Omental fat pad (tissue), 3 donors: ENCODE measurements at regions not wholly inside any gene's neighbourhood (a gene's known extent, or its start where the extent isn't known, plus 50 kb on each side); places are given as distances from the start of the nearest gene placed in this dataset.
"Not testable (repeated sequence)": the region's sequence is repeated elsewhere in the genome, so short reads cannot be mapped to it uniquely, and the experiment has no call there.

Experiments
- ATAC-seq: fragments of 150-250 bp; one replicate; pipeline ENCODE4 v1.9.1; 2016; ENCODE audit warnings: mild to moderate bottlenecking, moderate library complexity; ENCODE audit not compliant: low FRiP score
- DNase-seq: peaks from one replicate; pipeline ENCODE4 v3.0.0-alpha.2; 2019; ENCODE audit warnings: low spot score
- TF ChIP-seq, protein P1 (sequence below), 3 donors: fragments of 450-650 bp; IDR thresholded peaks; one replicate each; pipeline ENCODE4 v1.5.1; 2016 to 2017; ENCODE audit warnings: antibody characterized with exemption in 3 of 3, mild to moderate bottlenecking in 3 of 3, moderate library complexity in 2 of 3

- ATAC-seq, result no peak
- TF ChIP-seq, protein P1, sequence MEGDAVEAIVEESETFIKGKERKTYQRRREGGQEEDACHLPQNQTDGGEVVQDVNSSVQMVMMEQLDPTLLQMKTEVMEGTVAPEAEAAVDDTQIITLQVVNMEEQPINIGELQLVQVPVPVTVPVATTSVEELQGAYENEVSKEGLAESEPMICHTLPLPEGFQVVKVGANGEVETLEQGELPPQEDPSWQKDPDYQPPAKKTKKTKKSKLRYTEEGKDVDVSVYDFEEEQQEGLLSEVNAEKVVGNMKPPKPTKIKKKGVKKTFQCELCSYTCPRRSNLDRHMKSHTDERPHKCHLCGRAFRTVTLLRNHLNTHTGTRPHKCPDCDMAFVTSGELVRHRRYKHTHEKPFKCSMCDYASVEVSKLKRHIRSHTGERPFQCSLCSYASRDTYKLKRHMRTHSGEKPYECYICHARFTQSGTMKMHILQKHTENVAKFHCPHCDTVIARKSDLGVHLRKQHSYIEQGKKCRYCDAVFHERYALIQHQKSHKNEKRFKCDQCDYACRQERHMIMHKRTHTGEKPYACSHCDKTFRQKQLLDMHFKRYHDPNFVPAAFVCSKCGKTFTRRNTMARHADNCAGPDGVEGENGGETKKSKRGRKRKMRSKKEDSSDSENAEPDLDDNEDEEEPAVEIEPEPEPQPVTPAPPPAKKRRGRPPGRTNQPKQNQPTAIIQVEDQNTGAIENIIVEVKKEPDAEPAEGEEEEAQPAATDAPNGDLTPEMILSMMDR (IDR thresholded peaks at IDR 0.05), result no peak
- DNase-seq, result no peak
These were observed 609.8 kb upstream of the KLF12 start for GRCh38 chr13:74743992-74744391.

DNA sequence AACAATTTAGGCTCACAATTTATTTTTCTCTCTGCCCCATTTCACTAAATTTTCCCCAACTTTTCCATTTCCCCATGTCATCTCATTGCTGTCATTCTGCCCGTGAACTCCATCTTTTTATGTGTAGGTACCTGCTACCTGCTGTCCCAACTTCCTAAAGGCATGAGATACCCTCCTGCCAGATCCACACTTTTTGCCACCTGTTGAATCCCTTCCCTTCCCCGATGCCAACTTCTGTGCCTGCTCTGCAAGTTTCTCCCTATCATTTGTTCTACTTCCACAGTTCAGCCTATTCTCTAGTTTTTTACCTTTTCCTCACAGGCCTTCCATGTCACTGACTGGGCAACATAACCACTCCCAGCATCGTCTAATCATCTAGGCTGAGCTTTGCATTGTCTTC lies 607.5 kb upstream of the KLF12 start:
- DNase-seq (no peak), ATAC-seq (no peak)
- TF ChIP-seq, protein P1 (IDR thresholded peaks at IDR 0.05), result no peak

DNA sequence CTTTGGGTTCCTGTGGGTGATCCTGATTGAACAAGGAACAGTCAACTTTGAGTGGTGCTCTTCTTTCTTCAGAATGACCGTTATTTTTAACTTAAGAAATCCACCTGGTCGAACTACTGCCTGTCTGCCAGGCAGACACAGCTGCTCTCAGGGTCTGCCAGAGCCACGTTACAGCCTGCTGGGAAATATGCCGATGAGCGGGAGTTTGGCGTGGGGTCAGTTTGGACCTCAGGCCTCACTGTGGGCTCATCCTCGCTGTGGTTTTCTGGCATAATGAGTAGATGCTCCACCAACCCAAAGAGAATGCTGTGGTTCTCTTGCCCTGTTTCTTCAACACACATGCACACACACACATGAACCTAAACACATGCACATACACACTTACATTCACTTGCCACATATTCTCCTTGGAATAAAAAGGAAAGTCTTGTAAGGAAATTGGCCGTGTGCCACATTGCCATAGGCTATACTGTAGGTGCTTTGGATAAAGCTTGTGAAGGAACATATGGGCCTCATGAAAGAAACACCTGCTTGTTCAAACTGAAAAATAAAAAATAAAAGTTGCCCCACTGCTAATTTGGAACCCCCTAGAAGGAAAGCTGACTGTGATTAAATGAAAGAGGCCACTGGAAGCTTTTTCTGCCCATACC lies 598.7 kb upstream of the KLF12 start:
- TF ChIP-seq, protein P1 (IDR thresholded peaks at IDR 0.05), result no peak
- no peak for ATAC-seq
- DNase-seq, result no peak

DNA sequence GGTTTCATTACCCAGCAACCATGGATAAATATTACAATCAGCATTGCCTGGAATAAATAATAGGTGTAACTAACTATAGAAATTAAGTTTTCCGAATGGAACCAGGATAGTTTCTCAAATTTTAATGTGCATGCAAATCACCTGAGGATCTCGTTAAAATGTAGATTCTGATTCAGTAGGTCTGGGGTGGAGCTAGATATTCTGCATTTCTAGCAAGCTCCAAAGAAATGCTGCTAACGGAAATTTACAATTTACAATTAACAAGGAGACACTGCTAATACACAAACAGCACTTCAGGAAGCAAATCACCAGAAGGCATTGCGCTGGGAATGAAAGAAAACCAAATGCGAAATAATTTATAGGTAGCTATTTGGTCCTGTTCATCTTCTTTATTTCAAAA lies 597.5 kb upstream of the KLF12 start:
- ATAC-seq (no peak), DNase-seq (no peak)
- TF ChIP-seq, protein P1 (IDR thresholded peaks at IDR 0.05), result no peak

DNA sequence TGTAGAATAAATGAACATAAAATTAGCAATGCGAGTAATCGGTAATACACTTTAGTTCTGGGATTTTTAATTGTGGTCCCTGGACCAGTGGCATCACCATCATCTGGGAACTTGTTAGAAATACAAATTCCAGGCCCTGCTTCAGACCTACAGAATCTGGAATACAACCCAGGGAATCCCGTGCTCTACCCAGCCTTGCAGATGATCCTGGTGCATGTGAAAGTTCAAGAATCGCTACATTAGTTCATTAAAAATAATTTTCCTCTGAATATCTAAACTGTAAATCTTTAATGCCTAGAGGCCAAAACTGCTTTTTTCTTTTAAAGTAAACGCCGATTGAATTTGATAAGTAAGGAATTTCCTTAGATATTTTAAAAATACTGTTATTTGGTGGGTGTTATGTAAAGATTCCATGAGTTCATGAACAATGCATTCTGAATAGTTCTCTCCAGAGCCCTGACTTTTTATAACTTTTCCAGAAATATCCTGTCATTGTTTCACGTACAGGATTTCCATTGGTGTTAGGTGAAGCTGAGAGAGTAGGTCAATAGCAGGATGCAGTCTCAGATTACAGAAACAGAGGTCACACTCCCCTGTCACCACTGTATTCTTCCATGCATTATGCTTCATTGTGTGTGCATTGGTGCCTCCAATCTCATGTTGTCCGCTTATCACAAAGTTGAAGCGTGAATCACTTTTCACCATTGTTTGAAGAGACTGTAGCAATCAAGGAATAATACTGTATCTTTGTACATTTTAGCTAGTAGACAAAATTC lies 596.5 kb upstream of the KLF12 start:
- DNase-seq, result no peak
- TF ChIP-seq, protein P1 (IDR thresholded peaks at IDR 0.05), result no peak
- no peak for ATAC-seq

DNA sequence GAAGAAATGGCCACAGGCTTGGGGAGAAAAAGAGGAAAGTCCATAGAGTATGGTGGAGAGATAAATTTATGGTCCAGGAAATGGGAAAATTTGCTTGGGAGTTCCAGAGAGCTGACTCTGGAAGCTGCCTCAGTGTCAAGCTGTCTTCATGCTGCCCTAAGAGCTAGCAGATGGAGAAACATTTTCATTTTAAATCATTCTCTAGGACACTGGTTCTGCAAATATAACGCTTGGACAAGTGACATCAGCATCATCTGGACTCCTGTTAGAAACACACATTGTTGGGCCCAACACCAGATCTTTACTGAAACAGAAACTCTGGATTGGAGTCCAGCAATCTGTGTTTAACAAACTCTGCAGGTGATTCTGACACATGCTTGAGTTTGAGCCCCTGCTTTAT lies 592.0 kb upstream of the KLF12 start:
- no peak for ATAC-seq
- TF ChIP-seq, protein P1 (IDR thresholded peaks at IDR 0.05), result no peak
- DNase-seq, result no peak

- not testable (repeated sequence) for ATAC-seq, DNase-seq
These were observed 584.1 kb upstream of the KLF12 start for GRCh38 chr13:74718232-74718842.
